Globus pallidus (tissue), 1 donor: ENCODE measurements at regions not wholly inside any gene's neighbourhood (a gene's known extent, or its start where the extent isn't known, plus 50 kb on each side); places are given as distances from the start of the nearest gene placed in this dataset.

ENCODE experiments used
- DNase-seq: peaks from one replicate; pipeline ENCODE4 v3.0.0-alpha.2; 2015; ENCODE audit warnings: low spot score

GRCh38 chr12:42761086-42761485 is 171.5 kb upstream of the PRICKLE1 start:
- no peak for DNase-seq

DNA sequence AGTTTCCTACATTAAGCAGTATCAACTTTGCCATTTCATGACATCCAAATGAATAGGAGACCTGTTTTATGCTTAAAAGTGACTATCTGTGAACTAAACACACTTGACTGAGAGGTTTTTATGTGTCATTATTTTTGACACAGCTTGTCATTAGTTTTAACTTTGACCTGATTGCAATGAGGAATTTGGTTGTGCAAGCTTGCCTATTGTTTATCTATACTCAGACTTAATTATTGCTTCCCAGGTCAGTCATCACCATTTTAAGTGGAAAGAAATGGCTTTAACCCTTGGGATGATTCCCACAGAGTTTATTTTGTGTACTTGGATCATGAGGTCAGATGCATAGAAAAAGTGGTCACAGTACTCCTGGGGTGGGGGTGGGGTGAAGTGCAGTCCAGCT is 171.0 kb upstream of the PRICKLE1 start:
- DNase-seq: no peak

DNA sequence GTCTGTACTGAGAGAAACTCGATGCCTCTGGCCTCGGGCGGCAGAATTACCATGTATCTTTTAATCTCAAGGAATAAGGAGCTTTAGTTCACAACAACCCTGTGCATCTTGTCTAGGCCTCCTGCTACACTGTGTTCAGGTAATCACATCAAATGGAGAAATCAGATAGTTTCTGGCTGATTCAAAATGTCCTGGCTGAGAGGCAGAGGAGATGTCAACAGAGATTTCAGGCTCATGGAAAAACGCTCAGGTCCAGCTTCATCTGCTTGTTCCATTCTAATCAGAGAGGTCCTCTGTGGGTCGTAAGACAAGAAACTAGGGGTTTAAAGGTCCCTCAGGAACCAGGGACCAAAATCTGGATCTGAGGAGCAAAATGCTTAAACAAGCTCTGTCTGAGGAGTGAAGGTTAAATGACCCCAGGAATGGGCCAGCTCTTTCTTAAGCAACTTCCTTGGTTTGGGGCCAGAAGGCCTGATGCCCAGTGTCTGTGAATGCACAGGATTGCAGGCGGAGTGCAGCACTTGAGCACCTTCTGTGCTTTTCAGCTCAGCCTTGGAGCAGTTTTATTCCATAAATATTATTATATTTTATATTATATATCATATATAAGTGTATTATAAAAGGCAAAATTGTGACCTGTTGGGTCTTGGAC is 170.2 kb upstream of the PRICKLE1 start:
- no peak for DNase-seq

GRCh38 chr12:42758806-42759205 is 169.3 kb upstream of the PRICKLE1 start:
- DNase-seq: no peak

DNA sequence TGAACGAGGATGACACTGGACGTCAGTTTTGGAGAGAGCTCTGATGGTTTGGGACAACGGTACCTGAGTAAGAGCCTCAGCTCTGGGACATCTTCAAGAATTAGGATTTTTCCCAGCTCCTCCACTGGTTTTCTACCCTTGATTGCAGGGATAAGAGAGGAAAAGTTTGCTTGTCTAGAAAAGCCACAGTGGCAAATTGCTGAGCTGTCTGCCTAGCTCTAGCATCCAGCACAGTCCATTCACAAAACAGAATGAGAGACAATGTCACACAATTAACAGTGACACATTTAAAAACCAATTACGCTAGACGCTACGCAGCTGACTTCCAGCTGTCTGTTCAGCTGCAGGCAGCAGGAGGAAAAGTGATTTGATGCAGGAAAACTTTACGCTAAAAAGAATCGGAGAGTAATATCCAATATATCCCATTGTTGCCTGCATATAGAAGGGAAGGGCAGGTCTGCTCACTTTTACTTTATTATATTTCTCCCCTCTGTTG is 168.1 kb upstream of the PRICKLE1 start:
- DNase-seq: no peak

DNA sequence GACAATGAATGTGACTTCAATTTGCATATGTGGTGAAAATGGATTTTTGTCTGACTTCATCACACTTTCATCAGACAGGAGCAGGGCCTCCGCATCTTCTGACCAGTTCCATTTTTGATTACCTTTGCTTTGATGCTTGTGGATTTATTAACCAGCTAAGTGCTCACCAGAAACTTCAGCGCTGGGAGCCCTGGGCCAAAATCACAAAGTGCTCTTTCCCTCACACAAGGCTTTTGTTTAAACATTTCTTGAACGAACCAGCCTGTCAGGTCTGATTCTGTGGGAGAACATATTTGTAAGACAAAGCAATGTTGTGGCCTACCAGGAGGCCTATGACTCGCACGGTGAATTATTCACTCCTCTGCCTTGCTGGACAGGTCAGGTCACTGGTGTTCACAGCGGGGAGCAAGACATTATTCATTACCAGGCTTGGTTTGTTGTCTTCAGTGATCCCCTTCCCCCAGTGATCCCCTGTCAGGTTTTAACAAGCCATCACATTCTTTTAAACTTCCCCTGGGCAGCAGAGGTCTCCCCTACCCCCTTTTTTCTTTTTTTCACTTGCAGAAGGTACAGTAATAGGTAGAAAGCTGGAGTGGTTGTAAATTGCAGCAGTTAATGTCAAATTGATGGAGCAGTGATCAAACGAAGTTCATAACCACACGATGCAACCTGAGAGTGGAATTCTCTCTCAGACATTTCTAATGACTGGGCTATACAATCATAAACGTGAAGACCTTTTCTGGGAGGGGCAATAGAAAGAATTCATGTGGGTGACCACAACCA is 167.5 kb upstream of the PRICKLE1 start:
- no peak for DNase-seq

- no peak for DNase-seq
Observed at GRCh38 chr12:42750356-42750755, 160.8 kb upstream of the PRICKLE1 start.

DNA sequence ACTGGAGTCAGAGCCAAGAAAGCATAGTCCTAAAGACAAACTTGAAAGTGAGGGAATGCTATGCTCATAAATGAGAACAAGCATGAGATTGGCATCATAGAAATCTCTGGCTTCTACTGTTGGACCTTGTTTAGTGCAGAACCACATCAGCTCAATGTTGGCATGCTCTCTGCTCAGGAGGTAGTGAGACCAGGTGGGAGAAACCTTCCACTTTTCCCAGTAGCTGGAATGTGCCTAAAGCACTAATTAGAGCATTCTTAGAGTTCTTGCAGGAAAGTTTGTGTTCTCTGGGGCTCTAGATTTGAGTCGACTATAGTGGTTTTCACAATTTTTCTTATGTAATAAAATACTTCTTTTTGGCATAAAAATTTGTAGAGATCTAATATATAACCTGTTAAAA is 159.7 kb upstream of the PRICKLE1 start:
- no peak for DNase-seq

DNA sequence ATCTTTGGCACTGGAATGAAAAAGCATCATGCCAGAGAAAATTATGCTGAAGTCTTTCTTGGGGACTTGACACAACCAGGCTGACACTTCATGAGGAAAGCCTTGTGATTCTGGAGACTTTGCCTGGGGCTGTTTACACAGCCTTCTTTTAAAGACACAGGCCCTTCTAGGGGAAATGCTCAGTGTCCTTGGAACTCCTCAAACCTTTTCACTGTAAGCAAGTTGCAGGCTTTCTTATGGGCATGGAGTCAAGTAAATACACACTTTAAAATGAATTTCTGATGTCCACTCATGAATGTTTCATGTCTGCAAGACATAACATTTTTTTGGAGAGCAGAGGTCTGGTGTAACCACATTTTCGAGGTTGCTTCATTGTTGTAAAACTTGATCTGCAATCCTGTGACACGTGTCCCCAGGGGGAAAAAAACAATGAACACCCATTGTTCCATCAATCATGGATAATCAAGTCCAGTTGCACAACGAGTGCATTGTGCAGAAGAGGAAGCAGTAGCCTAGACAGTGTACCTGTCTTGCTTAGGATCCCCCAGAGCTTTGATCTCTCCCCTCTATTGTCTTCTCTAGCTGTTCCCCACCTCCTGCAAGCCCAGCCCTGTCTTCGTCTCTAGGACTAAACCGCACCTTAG is 155.1 kb upstream of the PRICKLE1 start:
- no peak for DNase-seq

DNA sequence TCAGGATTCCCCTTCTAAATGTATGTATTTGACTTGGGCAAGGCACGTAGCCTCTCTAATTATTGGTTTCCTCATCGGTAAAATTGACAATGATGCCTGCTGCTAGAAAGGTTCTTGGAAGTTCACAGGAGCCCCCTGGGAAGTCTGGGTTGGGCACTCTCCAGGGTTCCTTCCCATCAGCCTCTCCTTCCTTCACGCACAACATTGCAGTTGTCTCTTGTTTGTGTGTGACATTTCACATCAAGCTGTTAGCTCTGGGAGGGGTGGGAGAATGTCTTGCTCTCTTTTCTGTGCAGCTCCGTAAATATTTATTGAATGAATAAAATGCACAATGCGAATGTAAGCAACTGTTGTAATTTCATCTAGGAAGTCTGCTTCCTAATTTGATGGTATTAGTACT is 153.2 kb upstream of the PRICKLE1 start:
- no peak for DNase-seq

DNA sequence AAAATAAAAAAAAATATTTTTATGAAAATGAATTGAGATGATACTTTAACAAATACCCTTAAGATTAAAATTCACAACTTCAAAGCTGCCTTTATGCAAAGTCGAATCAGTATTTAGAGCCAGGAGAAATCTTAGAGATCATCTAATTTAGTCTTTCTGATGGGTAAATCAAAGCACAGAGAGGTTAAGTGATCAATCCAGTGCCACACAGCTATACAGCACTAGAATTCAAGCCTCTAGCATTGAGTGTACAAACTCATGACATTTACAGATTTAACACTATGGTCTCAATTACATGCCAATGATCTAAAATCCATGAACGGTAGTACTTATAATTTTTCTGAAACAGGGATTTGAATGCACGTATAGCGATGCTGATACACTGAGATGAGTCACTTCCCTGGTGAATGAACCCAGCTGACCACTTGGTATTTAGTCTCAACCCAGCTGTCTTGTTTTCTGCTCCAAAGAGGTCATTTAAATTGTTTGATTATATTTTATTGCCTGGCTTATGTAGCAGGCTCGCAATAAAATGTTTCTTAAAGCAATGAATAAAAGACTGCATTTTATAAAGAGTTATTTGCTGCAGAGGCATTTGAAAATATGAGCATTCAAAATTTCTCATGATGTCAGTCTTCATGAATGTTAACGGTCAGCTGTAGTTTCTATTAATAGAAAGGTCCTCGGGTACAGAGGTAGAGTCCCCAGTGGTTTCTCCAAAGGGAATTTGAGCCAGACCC is 152.4 kb upstream of the PRICKLE1 start:
- no peak for DNase-seq

DNA sequence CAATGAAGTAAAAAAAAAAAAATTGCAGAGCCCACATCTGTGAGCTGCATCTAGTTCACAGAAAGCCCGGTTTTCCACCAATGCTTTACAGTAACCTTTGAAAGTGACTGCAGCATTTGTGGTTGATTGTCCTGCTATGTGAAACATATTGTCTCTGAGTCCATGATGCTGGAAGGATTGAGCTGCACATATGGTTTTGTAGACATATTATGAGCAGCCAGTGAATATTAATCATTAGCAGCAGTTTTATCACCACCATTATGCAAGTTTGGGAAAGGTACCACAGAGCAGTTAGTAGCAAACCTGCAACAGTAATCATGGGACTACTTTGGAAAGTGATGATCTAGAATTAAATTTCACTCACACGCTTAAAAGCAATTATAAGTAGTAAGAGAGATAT is 151.5 kb upstream of the PRICKLE1 start:
- no peak for DNase-seq

- DNase-seq: no peak
Observed at GRCh38 chr12:42737398-42737797, 147.9 kb upstream of the PRICKLE1 start.

DNA sequence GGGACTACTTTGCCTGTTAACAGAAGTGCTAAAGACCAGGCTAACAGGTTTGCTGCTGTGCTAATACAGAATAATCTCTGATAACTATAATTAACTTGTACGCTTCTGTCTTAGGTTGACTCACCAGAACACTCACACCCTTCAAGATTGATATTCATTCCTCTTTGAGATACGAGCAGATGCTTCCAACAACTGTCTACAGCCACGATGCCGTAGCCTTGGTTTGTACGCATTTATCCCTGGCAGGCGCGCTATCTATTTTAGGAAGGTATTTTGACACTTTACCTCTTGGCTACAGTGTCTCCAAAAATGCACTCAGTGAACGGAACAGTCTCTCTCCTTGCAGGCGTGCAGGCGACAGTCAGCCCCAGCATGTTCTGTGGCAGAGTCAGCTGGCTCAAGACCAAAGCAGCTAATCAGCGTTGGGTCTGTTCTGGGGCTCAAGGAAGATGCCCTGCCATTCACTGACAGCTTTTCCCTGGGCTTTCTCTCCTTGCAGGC is 146.4 kb upstream of the PRICKLE1 start:
- no peak for DNase-seq

- DNase-seq: no peak
Observed at GRCh38 chr12:42733911-42734310, 144.4 kb upstream of the PRICKLE1 start.

GRCh38 chr12:42732908-42733411 is 143.4 kb upstream of the PRICKLE1 start:
- DNase-seq: no peak

- no peak for DNase-seq
Observed at GRCh38 chr12:42730291-42730690, 140.7 kb upstream of the PRICKLE1 start.

DNA sequence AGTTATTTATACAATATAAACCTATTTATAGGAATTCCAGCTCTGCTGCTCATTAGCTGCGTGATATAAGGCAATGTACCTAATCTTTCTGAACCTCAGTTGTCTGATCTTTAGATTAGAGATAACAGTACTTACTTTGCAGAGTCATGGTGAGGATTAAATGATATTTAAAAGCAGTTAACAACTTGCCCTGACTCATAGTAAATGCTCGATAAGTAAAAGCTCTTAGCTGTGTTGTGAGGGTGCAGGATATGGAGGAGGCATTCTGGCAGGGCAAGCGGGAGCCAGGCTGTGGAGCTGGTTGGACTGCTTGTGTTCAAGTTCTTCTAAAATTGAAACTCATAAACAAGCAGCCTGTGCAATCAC is 140.0 kb upstream of the PRICKLE1 start:
- DNase-seq: no peak

- no peak for DNase-seq
Observed at GRCh38 chr12:42728770-42729534, 139.4 kb upstream of the PRICKLE1 start.

GRCh38 chr12:42728287-42728686 is 138.7 kb upstream of the PRICKLE1 start:
- no peak for DNase-seq

- DNase-seq: no peak
Observed at GRCh38 chr12:42725809-42726208, 136.3 kb upstream of the PRICKLE1 start.
